Sciatic nerve (tissue), 2 donors: ENCODE measurements at regions not wholly inside any gene's neighbourhood (a gene's known extent, or its start where the extent isn't known, plus 50 kb on each side); places are given as distances from the start of the nearest gene placed in this dataset.
"Not testable (repeated sequence)": the region's sequence is repeated elsewhere in the genome, so short reads cannot be mapped to it uniquely, and the experiment has no call there.

ENCODE experiments used
- ATAC-seq: fragments of 200-7000 bp; cut with Tn5 transposase; one replicate; pipeline ENCODE4 v1.9.1; 2020; ENCODE audit warnings: mild to moderate bottlenecking, moderate library complexity
- DNase-seq: peaks from one replicate; pipeline ENCODE4 v3.0.0-alpha.2; 2020; ENCODE audit warnings: low spot score
- intact Hi-C: fragments of 100-400 bp; cut with DNase I; formaldehyde crosslinking; loops from one replicate; pipeline ENCODE4 v1.14.2; 2022
- donor health status: DM: no; HTN: no; CAD: no.
- donor health status: DM: no; HTN: no; CAD: no.

DNA sequence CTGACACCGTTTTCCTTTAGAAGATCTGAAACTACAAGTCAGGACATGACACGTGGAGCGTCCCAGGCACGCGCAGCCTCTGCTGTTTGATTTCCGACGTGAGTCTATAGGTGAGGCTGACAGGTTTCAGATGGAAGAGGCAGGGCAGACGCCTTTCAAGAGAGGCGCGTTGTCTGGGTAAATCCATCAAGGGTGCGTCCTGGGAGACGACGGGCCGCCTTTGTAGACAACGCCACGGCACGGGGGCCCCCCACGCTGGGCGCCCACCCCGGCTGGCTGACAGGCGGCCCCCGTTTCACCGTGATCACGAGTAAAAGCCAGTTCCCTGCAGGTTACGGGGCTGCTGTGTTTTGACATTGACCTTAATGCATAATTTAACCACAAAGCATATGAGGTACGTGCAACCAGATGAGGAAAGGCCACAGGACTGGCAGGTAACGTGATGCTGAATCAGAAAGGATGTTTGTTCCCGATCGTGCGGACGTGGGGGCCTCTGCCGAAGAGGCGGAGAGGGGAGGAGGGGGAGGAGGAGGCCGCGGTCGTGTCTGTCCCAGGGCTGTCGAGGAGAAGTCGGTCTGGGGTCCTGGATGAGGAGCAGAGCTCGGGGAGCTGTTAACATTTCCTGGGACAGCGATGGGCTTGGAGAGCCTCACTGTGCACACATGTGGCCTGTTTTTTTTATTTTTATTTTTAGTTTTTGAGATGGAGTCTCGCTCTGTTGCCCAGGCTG, 51.1 kb upstream of the PPP2R3B start:
- DNase-seq = no peak
- ATAC-seq = no peak
- intact Hi-C loops = no loop called here

DNA sequence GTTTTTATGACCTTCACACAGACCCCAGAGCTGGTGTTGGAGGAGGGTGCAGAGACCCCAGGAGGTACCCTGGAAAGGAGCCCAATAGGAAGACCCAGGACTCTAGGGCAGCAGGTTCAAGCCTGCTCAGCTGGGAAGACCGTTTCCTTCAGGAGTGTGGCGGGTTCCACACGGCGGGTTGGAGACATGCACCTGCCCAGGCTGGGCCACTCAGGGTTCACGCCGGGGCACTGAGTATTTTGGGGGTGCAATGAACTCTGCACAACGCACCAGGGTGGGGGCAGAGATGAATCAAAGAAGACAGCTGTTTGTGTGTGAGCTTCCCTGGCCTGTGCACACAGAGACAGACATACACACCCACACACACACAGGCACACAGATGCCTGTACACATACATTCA, 52.5 kb upstream of the PPP2R3B start:
- DNase-seq (no peak), ATAC-seq (no peak)
- intact Hi-C loops = no loop called here

DNA sequence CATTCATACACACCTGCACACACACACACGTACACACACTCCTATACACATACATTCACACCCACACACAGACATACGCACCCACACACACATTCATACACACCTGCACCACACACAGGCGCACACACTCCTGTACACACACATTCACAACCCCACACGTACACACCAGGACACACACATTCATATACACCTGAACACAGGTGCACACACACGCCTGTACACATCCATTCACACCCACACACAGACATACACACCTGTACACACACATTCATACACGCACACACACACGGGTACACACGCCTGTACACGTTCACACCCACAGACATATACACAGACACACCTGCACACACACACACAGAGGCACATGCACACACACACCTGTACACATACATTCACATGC, 53.0 kb upstream of the PPP2R3B start:
- DNase-seq (no peak), ATAC-seq (no peak)
- intact Hi-C loops = no loop called here

DNA sequence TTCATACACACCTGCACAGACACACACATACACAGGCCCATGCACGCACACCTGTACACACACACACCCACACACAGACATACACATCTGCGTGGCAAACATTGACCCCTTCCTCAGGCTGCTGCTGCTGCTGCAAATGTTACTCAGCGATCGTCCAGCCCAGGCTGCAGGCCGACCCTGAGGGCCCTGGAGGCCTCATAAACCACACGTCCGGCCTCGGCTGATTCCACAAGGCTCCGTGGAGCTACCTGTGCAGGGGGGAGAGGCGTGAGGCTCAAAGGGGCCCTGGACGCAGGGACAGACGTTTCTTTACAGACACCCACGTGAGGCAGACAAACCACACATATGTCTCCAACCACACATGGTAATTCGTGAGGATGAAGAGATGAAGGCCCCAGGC, 53.9 kb upstream of the PPP2R3B start:
- intact Hi-C loops = no loop called here
- no peak for ATAC-seq
- no peak for DNase-seq

DNA sequence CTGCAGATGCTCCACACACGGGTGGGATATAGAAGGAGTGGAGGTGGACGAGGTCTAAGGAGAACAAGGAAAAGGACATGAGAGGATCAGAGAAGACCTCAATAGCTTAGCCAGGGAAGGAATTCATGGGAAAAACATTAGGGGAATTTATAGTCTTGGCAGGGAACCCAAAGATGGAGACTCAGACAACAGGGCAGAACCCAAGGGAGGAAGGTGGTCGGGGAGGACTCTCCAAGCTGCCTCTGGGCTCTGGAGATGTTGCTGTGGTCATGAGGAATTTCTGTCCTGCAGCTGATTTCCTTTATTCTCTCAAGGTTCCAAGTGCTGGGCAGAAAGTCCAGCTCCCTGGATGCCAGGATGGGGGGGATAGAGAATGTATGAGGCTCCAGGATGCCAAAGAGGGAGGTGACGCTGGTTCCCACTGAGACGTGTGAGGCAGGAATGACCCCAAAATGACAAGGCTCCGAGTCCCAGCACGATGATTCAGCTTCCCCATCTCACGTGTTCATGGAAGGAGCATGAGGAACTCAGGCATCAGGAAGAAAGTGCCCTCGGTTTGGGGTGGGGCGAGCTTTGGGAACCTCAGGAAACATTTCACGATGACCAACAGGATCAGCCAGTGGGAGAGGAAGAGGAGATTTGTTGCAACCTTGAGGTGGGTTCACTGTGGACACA, 57.0 kb upstream of the PPP2R3B start:
- no peak for DNase-seq
- intact Hi-C loops = no loop called here
- ATAC-seq = no peak

DNA sequence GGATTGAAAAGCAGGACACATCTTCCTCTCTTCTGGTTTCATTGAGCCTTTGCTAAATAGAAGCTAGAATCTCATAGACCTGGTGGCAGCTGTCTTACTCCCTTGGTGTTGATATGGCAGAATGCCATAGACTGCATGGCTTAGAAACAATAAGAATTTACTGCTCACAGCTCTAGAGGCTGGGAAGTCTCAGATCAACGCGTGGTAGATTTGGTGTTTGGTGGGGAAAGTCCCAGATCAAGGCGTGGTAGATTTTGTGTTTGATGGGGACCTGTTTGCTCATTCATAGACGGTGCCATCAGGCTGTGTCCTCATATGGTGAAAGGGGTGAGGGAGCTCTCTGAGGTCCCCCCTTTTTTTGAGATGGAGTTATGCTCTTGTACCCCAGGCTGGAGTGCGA, 57.6 kb upstream of the PPP2R3B start:
- DNase-seq (no peak), ATAC-seq (no peak)
- intact Hi-C loops = no loop called here

DNA sequence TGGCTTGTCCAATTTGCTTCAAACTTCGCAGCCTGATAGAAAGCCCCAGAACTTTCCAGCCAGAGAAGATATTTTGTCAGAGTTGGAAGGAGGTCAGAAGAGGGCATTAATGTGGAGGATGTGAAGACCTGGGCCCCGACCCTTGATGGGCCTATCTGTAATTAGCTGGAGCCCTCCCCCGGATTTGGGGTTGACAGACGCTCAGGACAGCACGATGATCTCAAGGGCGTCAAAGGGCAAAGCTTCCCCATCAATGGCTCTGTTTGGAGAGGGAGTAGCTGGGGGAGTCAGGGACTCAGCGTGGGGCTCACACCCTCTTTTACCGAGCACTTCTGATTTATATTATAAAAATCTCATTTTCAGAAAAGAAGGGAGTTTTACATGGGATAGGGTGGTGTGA, 59.0 kb upstream of the PPP2R3B start:
- ATAC-seq (no peak), DNase-seq (no peak)
- intact Hi-C loops = no loop called here

DNA sequence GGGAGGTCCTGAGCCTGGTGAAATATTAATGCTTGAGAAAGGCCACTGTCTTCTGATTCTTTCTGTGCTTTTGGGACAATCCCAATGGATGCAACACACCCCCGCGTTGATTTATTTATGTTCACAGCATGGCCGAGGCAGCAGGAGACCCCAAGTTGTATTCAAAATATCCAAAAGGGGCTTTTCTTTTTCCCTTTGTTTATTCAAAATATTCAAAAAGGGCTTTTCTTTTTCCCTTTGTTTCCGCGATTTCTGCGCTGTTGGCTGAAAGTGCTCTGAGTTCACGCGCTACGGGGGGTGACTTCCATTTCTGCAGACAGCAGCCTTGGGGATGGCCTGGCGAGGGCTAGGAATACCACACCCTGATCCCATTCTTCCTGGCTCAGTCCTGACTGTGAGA, 59.5 kb upstream of the PPP2R3B start:
- ATAC-seq = no peak
- DNase-seq = no peak
- intact Hi-C loops = no loop called here

DNA sequence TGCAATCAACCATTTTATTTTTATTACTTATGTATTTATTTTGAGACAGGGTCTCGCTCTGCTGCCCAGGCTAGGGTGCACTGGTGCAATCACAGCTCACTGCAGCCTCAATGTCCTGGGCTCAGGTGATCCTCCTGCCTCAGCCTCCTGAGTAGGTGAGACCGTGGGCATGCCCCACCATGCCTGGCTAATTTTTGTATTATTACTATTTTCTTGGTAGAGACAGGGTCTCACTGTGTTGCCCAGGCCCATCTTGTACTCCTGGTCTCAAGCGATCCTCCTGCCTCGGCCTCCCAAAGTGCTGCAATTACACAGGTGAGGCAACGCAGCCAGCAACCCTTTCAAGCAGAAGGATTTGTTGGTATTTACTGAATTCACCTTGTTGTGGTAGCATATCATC, 60.3 kb upstream of the PPP2R3B start:
- intact Hi-C loops = no loop called here
- ATAC-seq (no peak), DNase-seq (no peak)

DNA sequence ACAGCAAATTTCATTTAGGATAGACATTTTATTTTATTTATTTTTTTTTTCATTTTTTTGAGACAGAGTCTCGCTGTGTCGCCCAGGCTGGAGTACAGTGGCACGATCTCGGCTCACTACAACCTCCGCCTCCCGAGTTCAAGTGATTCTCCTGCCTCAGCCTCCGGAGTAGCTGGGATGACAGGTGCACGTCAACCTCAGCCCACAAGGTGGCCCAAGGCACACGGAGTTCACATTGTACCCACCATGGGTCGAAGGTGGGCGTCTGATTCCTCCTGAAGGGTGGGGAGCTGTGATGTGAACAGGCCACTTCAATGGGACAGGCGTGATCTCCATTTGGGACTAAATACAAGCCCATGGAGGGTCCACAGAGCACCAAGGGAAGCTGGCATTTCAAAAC, 65.0 kb upstream of the PPP2R3B start:
- intact Hi-C loops, ATAC-seq, DNase-seq: not testable (repeated sequence)

DNA sequence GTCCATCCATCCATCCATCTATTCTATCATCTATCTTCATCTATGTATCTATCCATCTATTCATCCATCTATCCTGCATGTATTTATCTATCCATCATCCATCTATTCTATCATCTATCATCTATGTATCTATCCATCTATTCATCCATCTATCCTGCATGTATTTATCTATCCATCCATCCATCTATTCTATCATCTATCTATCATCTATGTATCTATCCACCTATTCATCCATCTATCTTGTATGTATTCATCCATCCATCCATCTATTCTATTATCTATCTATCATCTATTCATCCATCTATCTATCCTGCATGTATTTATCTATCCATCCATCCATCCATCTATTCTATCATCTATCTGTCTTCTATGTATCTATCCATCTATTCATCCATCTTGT, 65.9 kb upstream of the PPP2R3B start:
- DNase-seq = no peak
- intact Hi-C loops = no loop called here
- ATAC-seq = no peak

DNA sequence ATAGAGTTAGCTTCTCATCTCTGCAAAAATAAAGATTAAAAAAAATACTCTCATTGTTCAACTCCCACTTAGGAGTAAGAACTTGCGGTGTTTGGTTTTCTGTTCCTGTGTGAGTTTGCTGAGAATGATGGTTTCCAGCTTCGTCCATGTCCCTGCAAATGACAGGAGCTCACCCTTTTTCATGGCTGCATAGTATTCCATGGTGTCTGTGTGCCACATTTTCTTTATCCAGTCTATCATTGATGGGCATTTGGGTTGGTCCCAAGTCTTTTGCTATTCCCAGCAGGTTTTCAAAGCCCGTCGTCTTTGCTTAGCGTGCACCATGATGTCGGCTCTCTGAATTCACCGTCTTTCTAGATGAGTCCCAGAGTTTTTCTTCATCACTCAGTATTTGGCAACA, 67.8 kb upstream of the PPP2R3B start:
- DNase-seq, intact Hi-C loops, ATAC-seq: not testable (repeated sequence)

DNA sequence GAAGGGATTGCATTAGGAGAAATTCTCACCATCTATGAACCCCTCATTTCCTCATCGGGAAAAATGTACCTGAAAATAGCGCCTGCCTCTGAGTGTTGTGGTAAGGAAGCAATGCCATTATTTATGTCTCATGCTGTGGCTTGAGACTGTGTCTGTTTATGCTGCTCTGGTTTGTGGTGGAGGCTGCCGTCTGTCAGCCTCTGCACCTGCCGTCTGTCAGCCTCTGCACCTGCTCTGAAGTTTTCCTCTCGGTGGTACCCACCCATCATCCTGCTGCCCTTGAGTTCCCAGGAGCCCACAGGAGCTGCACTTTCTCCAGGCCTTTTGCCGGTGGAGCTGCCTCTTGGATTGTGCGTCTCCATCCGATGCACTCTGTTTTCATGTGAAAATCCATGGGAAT, 68.5 kb upstream of the PPP2R3B start:
- DNase-seq (no peak), ATAC-seq (no peak)
- intact Hi-C loops = no loop called here

DNA sequence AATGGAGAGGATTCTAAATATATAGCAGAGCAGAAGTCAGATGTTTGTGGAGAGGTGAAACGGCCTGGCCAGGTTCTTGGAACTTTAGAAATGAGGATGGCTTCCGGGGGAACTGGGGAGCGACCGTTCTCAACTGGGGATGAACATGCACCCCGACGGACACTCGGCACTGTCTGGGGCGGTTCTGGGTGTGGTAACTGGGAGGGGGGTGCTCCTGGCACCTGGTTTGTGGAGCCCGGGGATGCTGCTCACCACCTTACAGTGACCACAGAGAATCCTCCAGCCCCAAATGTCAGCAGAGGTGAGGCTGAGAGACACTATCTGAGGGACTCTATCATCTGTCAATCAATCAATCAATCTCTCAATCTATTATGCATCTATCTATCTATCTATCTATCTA, 69.0 kb upstream of the PPP2R3B start:
- ATAC-seq (no peak), DNase-seq (no peak)
- intact Hi-C loops = no loop called here

DNA sequence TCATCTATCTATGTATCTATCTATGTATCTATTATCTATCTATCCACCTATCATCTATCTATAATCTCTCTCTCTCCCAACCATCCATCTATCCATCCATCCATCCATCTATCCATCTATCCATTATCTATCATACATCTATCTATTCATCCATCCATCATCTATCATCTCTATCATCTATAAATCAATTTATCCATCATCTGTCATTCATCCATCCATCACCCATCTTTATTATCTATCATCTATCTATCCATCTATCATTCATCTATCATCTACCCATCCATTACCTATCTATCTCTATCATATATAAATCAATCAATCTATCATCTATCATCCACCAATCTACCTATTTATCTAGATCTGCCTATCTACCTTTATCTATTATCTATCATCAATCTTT, 69.4 kb upstream of the PPP2R3B start:
- no peak for ATAC-seq
- intact Hi-C loops = no loop called here
- DNase-seq = no peak

DNA sequence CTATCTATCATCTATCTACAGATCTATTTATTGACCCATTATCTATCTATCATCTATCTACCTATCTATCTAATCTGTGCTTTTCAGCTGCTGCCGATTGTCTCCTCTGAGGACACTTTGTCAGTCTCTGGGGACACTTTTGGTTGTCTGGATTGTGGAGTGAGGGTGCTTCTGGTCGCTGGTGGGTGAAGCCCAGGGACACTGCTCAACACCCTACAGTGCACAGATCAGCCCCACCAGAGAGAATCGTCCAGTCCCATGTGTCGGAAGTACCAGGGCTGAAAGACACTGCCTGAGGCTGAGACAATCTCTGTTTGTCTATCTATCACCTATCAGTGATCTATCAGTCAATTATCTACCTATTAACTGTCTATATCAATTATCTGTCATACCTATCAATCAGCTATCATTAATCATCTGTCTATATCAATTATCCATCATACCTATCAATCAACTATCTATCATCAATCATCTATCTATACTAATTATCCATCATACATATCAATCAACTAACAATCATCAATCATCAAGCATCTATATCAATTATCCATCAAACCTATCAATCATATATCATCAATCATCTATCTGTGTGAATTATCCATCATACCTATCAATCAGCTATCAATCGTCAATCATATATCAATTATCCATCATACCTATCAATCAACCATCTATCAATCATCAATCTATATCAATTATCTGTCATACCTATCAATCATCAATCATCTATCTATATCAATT, 70.0 kb upstream of the PPP2R3B start:
- ATAC-seq (no peak), DNase-seq (no peak)

DNA sequence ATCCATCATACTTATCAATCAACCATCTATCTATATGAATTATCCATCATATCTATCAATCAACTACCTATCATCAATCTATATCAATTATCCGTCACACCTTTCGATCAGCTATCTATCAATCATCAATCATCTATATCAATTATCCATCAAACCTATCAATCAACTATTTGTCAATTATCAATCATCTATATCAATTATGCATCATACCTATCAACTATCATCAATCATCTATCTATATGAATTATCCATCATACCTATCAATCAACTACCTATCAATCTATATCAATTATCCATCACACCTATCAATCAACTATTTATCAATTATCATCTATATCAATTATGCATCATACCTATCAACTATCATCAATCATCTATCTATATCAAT, 70.6 kb upstream of the PPP2R3B start:
- ATAC-seq (no peak), DNase-seq (no peak)
- intact Hi-C loops = no loop called here

More for the DNA sequence above, 70.0 kb upstream of the PPP2R3B start:
- intact Hi-C loops = no loop called here

DNA sequence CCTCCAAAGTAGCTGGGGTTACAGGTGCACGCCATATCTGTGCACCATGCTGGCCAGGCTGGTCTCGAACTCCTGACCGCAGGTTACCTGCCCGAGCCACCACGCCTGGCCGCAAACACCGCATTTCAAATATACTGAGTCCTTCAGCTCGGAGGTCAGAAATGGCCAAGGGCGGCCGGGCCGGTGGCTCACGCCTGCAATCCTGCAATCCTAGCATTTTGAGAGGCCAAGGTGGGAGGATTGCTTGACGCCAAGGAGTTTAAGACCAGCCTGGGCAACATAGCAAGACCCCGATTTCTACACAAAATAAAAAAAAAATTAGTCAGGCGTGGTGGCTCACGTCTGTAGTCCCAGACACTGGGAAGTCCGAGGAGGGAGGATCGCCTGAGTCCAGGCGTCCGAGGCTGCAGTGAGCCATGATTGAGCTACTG, 71.9 kb upstream of the PPP2R3B start:
- ATAC-seq = no peak
- intact Hi-C loops = no loop called here
- DNase-seq = no peak

DNA sequence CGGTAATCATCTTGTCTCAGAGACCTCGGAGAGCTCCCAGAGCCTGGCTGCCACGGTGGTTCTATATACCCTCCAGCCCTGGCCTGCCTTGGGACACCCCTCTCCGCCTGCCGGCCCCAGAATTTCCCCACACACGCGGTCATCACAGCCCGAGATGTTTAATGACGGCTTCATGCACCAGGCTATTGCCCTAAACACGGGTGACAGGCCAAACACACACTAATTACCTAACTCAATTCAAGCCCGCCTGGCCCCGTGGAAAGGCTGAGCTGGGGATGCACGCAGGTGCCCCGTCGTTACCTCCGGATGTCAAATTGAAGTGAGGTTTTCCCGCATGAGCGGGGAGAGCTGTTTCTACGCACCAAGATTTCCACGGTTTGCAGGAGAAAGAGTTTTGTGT, 72.9 kb upstream of the PPP2R3B start:
- intact Hi-C loops = no loop called here
- DNase-seq (no peak), ATAC-seq (no peak)

DNA sequence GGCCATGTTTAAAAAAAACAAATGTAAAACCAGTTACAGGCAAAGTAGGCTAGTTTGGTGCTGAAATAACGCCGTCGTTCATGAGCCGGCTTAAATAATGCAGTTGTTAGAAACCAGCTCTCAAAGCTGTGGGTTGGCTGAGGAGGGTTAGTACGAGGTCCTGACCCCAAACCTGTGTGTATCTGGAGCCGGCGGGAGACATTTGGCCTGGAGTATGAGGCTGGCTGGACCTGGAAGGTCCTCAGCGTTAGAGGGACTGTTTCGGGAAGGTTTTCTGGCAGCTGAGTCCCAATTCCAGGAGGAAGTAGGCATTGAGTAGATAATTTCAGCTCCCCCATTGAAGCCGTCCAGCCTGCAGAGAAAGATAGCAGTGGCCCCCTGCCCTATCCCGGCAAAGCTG, 73.4 kb upstream of the PPP2R3B start:
- intact Hi-C loops = no loop called here
- ATAC-seq (no peak), DNase-seq (no peak)
